ENCODE measurements at regions not wholly inside any gene's neighbourhood (a gene's known extent, or its start where the extent isn't known, plus 50 kb on each side); places are given as distances from the start of the nearest gene placed in this dataset.
A peak's percentile ranks its signal among the peaks of the same experiment; 100 is the strongest.

DNA sequence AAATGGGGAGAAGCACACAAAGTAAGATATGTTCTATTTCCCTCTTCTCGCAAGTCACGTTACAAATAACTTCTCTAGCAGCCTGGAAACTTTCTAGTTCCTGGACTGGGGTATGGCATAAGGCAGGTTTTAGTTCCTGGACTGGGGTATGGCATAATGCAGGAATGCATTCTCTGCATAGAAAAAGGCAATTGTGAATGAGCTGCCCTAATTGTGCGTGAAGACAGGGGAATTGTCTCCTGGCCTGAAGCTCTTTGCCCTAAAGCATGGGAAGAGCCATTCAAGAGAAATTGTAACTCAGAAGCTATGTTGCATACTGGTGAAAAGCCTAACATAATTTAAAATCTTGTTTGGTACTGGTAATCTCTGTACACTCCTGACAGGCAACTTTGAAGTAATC, 54.3 kb upstream of the CBLB start:
- in situ Hi-C loops (cut with MboI; ENCODE audit: low sequenced_read_pairs in 4 of 4) = loop anchor here in 1 of 4 donors (25.0 kb wide), 1 partner anchor 689 kb away; no protein-coding TSS in a partner anchor
- Histone ChIP-seq H3K27me3 (no peaks in the 10 kb centered on the region), H3K4me1 (no peaks in the 10 kb centered on the region), H3K27ac (no peak overlapping the region), H3K9me3 (no peaks in the 10 kb centered on the region), H3K36me3 (no peaks in the 10 kb centered on the region), H3K4me3 (no peak overlapping the region)
- DNase-seq (no peak), ATAC-seq (no peak)
- intact Hi-C loops (cut with DNase I; ENCODE audit: low total_unique reads) = no loop called here
- TF ChIP-seq, protein P1, sequence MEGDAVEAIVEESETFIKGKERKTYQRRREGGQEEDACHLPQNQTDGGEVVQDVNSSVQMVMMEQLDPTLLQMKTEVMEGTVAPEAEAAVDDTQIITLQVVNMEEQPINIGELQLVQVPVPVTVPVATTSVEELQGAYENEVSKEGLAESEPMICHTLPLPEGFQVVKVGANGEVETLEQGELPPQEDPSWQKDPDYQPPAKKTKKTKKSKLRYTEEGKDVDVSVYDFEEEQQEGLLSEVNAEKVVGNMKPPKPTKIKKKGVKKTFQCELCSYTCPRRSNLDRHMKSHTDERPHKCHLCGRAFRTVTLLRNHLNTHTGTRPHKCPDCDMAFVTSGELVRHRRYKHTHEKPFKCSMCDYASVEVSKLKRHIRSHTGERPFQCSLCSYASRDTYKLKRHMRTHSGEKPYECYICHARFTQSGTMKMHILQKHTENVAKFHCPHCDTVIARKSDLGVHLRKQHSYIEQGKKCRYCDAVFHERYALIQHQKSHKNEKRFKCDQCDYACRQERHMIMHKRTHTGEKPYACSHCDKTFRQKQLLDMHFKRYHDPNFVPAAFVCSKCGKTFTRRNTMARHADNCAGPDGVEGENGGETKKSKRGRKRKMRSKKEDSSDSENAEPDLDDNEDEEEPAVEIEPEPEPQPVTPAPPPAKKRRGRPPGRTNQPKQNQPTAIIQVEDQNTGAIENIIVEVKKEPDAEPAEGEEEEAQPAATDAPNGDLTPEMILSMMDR (IDR thresholded peaks at IDR 0.05 in 4 of 5, conservative IDR thresholded peaks at IDR 0.05 in 1 of 5) = no peak
- TF ChIP-seq POLR2A (IDR thresholded peaks at IDR 0.05) = no peak

DNA sequence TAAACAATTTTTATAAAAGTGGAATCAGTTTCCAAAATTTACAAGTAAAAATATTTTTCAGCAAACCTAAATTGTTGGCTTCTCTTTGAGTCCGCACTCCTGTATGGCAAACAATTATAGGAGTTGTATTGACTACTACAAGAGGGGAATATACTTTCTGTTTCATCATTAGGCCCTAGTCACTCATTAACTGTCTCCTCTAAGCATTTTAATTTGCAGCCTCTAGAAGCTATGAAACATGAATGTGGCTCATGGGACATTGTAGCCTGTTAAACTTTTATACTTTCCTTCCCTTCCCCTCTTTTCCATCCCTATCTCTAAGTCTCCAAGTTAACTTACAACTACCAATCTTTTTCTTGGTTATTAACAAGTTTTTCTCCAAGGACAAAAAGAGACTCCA, 58.9 kb upstream of the CBLB start:
- no peaks in the 10 kb centered on the region for H3K4me1 ChIP-seq
- TF ChIP-seq POLR2A (IDR thresholded peaks at IDR 0.05) = no peak
- TF ChIP-seq, protein P1 (IDR thresholded peaks at IDR 0.05 in 4 of 5, conservative IDR thresholded peaks at IDR 0.05 in 1 of 5) = no peak
- ATAC-seq (no peak), DNase-seq (no peak)
- H3K27ac ChIP-seq = no peak overlapping the region
- no peak overlapping the region for H3K4me3 ChIP-seq
- in situ Hi-C loops (cut with MboI; ENCODE audit: low sequenced_read_pairs in 4 of 4) (no loop called here), intact Hi-C loops (cut with DNase I; ENCODE audit: low total_unique reads) (no loop called here)
- no peaks in the 10 kb centered on the region for H3K36me3 ChIP-seq
- H3K9me3 ChIP-seq = no peaks in the 10 kb centered on the region
- no peaks in the 10 kb centered on the region for H3K27me3 ChIP-seq

DNA sequence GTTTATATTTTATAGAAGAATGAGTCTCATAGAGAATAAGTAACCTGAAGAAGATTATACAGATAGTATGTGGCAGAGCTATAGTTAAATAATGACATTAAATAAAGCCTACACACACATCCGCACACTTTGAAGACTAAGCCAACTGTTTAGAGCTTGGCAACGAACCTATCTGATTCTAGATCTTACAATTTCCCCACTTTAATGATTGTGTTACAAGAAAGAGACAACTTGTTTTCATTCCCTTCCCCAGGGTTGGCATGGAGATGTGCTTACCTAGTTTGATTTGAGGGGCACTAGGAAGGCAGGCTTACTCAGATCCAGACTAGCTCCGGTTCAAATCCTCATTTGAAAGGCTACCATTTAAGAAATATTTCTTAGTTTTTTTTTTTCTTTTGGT, 61.9 kb upstream of the CBLB start:
- no peak for DNase-seq
- no peak overlapping the region for H3K4me3 ChIP-seq
- TF ChIP-seq, protein P1 (IDR thresholded peaks at IDR 0.05 in 4 of 5, conservative IDR thresholded peaks at IDR 0.05 in 1 of 5) = no peak
- TF ChIP-seq POLR2A (IDR thresholded peaks at IDR 0.05) = no peak
- H3K27ac ChIP-seq = no peak overlapping the region
- no peaks in the 10 kb centered on the region for H3K9me3 ChIP-seq
- no peaks in the 10 kb centered on the region for H3K4me1 ChIP-seq
- peak in 1 of 2 donors; percentile 33 for ATAC-seq
- H3K36me3 ChIP-seq = no peaks in the 10 kb centered on the region
- intact Hi-C loops (cut with DNase I; ENCODE audit: low total_unique reads) = no loop called here
- no peaks in the 10 kb centered on the region for H3K27me3 ChIP-seq
- in situ Hi-C loops (cut with MboI; ENCODE audit: low sequenced_read_pairs in 4 of 4) = no loop called here

DNA sequence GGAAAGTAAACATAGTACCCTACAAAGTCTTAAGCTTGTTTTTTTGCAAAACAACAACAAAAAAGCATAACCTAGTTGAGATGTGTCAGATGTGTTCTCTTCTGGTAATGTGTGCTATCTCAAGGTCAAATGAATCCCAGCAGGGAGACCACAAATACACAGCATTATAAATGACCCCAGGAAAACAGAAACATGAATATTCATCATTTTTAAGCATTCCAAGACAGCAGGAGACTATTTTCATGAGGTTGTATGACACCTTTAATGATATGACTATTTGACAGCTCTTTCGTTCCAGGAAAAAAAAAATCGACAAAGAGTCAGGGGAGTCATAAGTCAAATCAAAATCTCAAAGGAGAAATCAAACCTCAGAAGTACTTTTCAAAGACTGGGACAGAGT, 62.7 kb upstream of the CBLB start:
- DNase-seq = no peak
- TF ChIP-seq, protein P1 (IDR thresholded peaks at IDR 0.05 in 4 of 5, conservative IDR thresholded peaks at IDR 0.05 in 1 of 5) = no peak
- TF ChIP-seq POLR2A (IDR thresholded peaks at IDR 0.05) = no peak
- no peak overlapping the region for H3K4me3 ChIP-seq
- ATAC-seq = no peak
- intact Hi-C loops (cut with DNase I; ENCODE audit: low total_unique reads) (no loop called here), in situ Hi-C loops (cut with MboI; ENCODE audit: low sequenced_read_pairs in 4 of 4) (no loop called here)
- no peak overlapping the region for H3K27ac ChIP-seq
- no peaks in the 10 kb centered on the region for H3K9me3 ChIP-seq
- H3K36me3 ChIP-seq = no peaks in the 10 kb centered on the region
- H3K27me3 ChIP-seq = no peaks in the 10 kb centered on the region
- H3K4me1 ChIP-seq = no peaks in the 10 kb centered on the region

DNA sequence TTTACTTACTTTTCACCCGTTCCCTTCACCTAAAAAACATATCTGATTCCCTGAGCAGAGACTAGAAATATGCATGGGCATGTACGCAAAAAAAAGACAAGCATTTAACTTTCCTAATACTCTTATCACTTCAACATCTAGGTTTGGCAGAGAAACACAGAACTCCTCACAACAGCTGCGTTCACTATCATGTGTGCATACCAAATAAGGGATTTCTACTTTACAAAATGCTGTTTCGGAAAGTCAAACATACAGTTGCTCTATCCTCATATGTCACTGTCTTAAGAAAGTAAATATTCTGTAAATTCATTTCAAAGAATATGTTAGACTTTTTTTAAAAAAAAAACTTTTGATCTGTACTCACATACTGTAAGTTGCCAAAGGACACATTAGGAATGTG, 65.1 kb upstream of the CBLB start:
- intact Hi-C loops (cut with DNase I; ENCODE audit: low total_unique reads) (no loop called here), in situ Hi-C loops (cut with MboI; ENCODE audit: low sequenced_read_pairs in 4 of 4) (no loop called here)
- Histone ChIP-seq H3K27ac (no peak overlapping the region), H3K27me3 (no peaks in the 10 kb centered on the region), H3K4me3 (no peak overlapping the region), H3K9me3 (no peaks in the 10 kb centered on the region), H3K36me3 (no peaks in the 10 kb centered on the region), H3K4me1 (peaks cover 0 to 6% of the 10 kb centered on the region in 2 donors)
- ATAC-seq = no peak
- DNase-seq = no peak
- TF ChIP-seq POLR2A (IDR thresholded peaks at IDR 0.05) = no peak
- TF ChIP-seq, protein P1 (IDR thresholded peaks at IDR 0.05 in 4 of 5, conservative IDR thresholded peaks at IDR 0.05 in 1 of 5) = no peak
